MM.1S (cell line): ENCODE measurements at regions not wholly inside any gene's neighbourhood (a gene's known extent, or its start where the extent isn't known, plus 50 kb on each side); places are given as distances from the start of the nearest gene placed in this dataset.

Source experiments
- CTCF ChIP-seq: fragments of 300-600 bp; sonication (generic); IDR thresholded peaks from 2 replicates; pipeline ENCODE4 v1.5.1; 2016; ENCODE audit warnings: antibody characterized with exemption, low read length, mixed read lengths
- EZH2phosphoT487 ChIP-seq: fragments of 300-600 bp; sonication (generic); IDR thresholded peaks from 2 replicates; pipeline ENCODE4 v1.6.1; 2018; ENCODE audit warnings: antibody characterized with exemption, low read length

DNA sequence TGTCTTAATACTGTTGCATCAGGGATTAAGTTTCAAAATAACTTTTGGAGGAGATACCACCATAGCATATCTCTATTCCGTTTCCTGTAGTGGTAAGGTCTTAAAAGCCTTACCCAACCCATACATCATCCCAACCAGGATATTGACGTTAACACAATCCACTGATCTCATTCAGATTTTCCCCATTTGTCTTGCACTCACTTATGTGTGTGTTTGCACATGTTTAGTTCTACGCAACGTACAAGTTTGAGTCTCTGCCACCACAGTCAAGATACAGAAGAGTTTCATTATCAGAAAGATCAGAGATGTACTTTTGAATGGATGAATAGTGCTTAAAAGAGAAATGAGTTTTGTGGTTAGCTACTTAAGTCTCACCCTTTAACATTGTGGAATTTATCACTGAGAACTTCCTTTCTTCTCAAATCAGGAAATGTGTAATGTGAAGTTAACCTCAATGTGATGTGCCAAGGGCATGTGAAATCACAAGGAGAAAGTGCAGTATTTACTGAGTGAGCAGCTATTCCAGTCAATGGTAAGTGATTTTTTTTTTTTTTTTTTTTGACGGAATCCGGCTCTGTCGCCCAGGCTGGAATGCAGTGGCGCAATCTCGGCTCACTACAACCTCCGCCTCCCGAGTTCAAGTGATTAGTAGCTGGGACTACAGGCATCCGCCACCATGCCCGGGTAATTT lies 69.2 kb upstream of the EPHA4 start:
- TF ChIP-seq CTCF (no peak), EZH2phosphoT487 (no peak)
